ENCODE measurements at regions not wholly inside any gene's neighbourhood (a gene's known extent, or its start where the extent isn't known, plus 50 kb on each side); places are given as distances from the start of the nearest gene placed in this dataset.

DNA sequence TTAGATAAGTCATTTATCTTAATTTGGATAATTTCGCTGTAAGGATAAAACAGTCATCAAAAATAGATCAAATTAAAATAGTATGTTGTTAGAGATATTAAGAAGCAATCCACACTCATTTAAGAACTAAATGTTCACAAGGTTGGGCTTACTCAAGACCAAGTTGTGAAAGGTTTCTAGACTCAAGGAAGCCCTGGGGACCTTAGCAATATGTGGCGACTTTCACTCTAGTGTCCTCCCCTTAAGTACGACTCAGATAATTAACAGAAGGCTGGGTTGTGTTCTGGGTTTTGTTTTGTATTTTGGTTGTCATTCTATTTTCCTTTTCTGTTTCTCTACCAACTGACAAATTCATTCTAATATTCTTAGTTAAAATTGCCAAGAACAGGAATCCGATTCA, 1008.0 kb downstream of the PCDH9 start:
- no peaks in the 10 kb centered on the region for H3K9me3 Mint-ChIP-seq (ENCODE audit: low read depth)
- no peak for TF ChIP-seq CTCF (IDR thresholded peaks at IDR 0.05; ENCODE audit: unreplicated experiment)
- no peak for DNase-seq (ENCODE audit: low spot score, unreplicated experiment)
- H3K27ac Mint-ChIP-seq, result no peak overlapping the region
- H3K27me3 Mint-ChIP-seq, result no peaks in the 10 kb centered on the region
- H3K4me1 Mint-ChIP-seq (ENCODE audit: low read depth), result peaks cover 4% of the 10 kb centered on the region
- no peak overlapping the region for H3K4me3 Mint-ChIP-seq (ENCODE audit: low read depth)
- H3K36me3 Mint-ChIP-seq (ENCODE audit: insufficient read depth), result no peaks in the 10 kb centered on the region

GRCh38 chr13:66219506-66219905, 1010.6 kb downstream of the PCDH9 start:
- no peak for TF ChIP-seq CTCF (IDR thresholded peaks at IDR 0.05; ENCODE audit: unreplicated experiment)
- Mint-ChIP-seq H3K36me3 (ENCODE audit: insufficient read depth) (peaks cover 2% of the 10 kb centered on the region), H3K27me3 (no peaks in the 10 kb centered on the region), H3K4me3 (ENCODE audit: low read depth) (no peak overlapping the region), H3K27ac (no peak overlapping the region), H3K9me3 (ENCODE audit: low read depth) (no peaks in the 10 kb centered on the region), H3K4me1 (ENCODE audit: low read depth) (no peaks in the 10 kb centered on the region)
- no peak for DNase-seq (ENCODE audit: low spot score, unreplicated experiment)

DNA sequence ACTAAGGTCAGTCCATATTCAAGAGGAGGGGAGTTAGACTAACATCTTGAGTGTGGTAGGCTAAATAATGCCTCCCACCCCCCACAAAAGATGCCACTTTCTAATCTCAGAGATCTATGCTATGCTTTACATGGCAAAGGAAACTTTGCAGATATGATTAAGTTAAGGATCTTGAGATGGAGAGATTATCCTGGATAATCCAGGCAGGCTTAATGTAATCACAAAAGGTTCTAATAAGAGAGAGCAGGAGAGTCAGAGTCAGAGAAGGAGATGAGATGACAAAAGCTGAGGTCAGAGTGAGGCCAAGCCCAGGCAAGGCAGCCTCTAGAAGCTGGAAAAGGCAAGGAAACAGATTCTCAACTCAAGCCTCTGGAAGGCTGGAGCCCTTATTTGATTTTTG, 1011.6 kb downstream of the PCDH9 start:
- Mint-ChIP-seq H3K4me3 (ENCODE audit: low read depth) (no peak overlapping the region), H3K27ac (no peak overlapping the region), H3K36me3 (ENCODE audit: insufficient read depth) (peaks cover 2% of the 10 kb centered on the region), H3K9me3 (ENCODE audit: low read depth) (no peaks in the 10 kb centered on the region), H3K27me3 (no peaks in the 10 kb centered on the region), H3K4me1 (ENCODE audit: low read depth) (no peaks in the 10 kb centered on the region)
- DNase-seq (ENCODE audit: low spot score, unreplicated experiment), result no peak
- TF ChIP-seq CTCF (IDR thresholded peaks at IDR 0.05; ENCODE audit: unreplicated experiment), result no peak

DNA sequence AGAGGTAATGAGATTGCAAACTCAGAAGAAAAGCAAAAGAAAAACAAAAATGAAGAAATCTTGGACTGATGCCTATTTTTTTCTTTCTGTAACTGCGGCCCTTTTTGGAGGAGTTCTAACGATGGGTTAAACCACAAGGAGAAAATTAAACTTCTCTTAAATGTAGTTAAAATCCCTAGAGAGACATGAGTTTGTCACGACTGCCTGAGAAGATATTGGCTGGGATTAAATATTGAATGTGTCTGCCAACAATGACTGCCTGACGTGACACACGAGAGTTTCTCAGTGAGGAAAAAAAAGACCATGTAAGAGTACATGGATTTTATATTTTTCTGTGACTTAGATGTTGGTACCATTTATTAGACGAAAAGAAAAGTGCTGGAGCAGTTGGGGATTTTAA, 1013.4 kb downstream of the PCDH9 start:
- no peak for TF ChIP-seq CTCF (IDR thresholded peaks at IDR 0.05; ENCODE audit: unreplicated experiment)
- H3K27me3 Mint-ChIP-seq, result no peaks in the 10 kb centered on the region
- no peaks in the 10 kb centered on the region for H3K4me1 Mint-ChIP-seq (ENCODE audit: low read depth)
- no peaks in the 10 kb centered on the region for H3K9me3 Mint-ChIP-seq (ENCODE audit: low read depth)
- H3K4me3 Mint-ChIP-seq (ENCODE audit: low read depth), result no peak overlapping the region
- no peak for DNase-seq (ENCODE audit: low spot score, unreplicated experiment)
- no peak overlapping the region for H3K27ac Mint-ChIP-seq
- H3K36me3 Mint-ChIP-seq (ENCODE audit: insufficient read depth), result peaks cover 2% of the 10 kb centered on the region

DNA sequence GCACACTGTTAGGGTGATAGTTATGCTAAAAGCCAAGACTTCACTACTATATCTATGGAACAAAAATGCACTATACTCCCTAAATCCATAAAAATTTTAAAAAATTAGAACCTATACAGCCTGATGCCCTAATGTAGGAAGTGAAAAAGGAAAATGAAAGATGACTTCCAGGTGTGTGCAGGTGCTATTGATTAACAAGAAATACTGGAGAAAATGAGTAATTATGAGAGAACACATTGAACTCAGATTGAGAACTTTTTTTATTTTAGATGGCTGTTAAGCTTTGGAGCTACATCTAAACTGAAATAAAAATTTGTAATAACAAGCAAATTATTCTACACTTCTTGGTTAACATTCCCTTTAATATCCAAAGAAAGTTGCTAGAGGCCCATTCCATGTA, 1015.7 kb downstream of the PCDH9 start:
- no peaks in the 10 kb centered on the region for H3K9me3 Mint-ChIP-seq (ENCODE audit: low read depth)

More for the DNA sequence above, 1015.7 kb downstream of the PCDH9 start:
- Mint-ChIP-seq H3K4me3 (ENCODE audit: low read depth) (no peak overlapping the region), H3K27me3 (no peaks in the 10 kb centered on the region), H3K27ac (no peak overlapping the region), H3K4me1 (ENCODE audit: low read depth) (no peaks in the 10 kb centered on the region), H3K36me3 (ENCODE audit: insufficient read depth) (peaks cover 2% of the 10 kb centered on the region)
- no peak for DNase-seq (ENCODE audit: low spot score, unreplicated experiment)
- no peak for TF ChIP-seq CTCF (IDR thresholded peaks at IDR 0.05; ENCODE audit: unreplicated experiment)
